Thyroid gland (tissue), 4 donors: ENCODE measurements at regions not wholly inside any gene's neighbourhood (a gene's known extent, or its start where the extent isn't known, plus 50 kb on each side); places are given as distances from the start of the nearest gene placed in this dataset.

Experiments
- CTCF ChIP-seq, 6 experiments: fragments of 200-600 bp in 3 of 6; fragments of 450-650 bp in 3 of 6; sonication (generic) in 3 of 6; IDR thresholded peaks; one replicate each; pipeline ENCODE4 v1.5.1; 2016 to 2019; ENCODE audit warnings: antibody characterized with exemption in 6 of 6, mild to moderate bottlenecking in 2 of 6, inconsistent platforms in 1 of 6, moderate library complexity in 1 of 6
- POLR2A ChIP-seq, 2 donors: fragments of 450-650 bp; IDR thresholded peaks; one replicate each; pipeline ENCODE4 v1.6.1; 2017; ENCODE audit warnings: antibody characterized with exemption in 2 of 2, mild to moderate bottlenecking in 2 of 2, moderate library complexity in 1 of 2

GRCh38 chr3:46107682-46108081 lies 80.4 kb upstream of the XCR1 start:
- TF ChIP-seq CTCF (IDR thresholded peaks at IDR 0.05): no peak
- TF ChIP-seq POLR2A (IDR thresholded peaks at IDR 0.05): no peak
